HG03575 (cell line): ENCODE measurements at regions not wholly inside any gene's neighbourhood (a gene's known extent, or its start where the extent isn't known, plus 50 kb on each side); places are given as distances from the start of the nearest gene placed in this dataset.

Experiments used
- ATAC-seq: cut with Tn5 transposase; IDR thresholded peaks from one replicate; pipeline ENCODE4 v1.9.1; 2021; ENCODE audit not compliant: unreplicated experiment, insufficient number of reproducible peaks, low FRiP score; ENCODE audit errors: extremely low read depth

DNA sequence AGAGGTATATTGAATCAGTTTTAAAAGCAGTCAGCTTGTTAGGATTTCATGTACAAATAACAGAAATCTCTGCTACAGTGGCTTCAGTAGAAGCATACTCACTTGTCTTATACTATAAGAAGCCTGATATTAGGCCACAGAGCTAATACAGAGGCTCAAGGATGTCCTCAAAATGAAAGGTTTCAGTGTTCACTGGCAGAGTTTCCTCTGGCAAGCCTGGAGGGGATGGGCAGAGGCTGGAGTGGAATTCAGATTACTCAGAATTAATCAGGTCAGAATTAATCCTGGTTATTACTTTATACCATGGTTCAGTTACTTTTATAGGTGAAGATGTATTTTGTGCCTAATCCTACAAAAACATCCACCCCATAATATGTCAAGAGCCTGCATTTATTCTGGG, 520.5 kb downstream of the USP25 start:
- ATAC-seq = no peak

DNA sequence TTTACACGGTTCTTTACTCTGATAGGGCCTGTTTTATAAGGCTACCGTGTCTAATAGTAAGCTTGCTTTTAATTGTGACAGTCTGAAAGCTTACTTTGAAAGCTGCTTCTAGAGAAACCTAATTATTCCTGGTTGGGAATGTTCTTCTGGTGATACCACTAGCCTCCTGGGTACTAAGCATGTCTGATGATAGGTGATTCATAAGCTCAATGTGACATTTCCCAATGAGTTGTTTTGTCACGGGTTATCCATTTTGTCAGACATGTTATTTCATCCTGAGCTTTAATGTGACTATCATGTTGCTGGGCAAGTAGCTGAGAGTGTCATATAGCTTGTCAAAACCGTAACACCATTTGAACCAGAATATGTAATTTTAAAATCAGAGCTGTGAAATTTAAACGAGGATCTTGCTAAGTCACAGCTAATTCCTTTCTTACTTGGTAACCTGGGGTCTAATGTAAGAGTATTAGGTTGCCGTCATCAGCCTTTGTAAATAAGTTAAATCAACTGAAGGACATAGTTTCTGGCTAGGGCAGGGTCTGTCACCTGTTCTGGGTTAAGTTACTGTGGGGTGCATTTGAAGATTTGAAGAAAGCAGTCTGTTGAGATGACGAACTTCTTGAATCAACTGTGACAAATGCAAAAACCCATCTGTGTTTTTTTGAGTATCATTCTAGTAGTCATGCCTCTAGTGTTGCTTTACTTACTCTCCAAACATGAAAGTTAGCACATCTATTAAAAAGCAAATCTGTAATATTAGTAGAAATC, 529.2 kb downstream of the USP25 start:
- no peak for ATAC-seq

DNA sequence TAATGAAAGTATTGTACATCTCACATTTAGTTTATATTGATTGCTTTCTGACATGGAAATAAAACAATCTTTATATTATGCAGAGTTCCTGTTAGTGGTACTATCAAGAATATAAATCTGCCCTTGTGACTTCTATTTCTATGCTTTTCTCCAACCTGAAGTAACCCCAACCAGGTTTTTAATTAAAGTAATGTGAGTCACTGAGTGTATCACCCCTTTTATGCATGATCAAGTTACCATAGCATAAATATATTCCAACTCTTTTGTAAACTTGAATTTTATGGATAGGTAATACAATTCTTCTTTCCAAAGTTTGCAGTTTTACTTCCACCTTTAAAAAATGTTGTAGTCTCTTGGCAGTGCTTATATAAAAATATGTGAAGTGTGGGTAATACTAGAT, 532.3 kb downstream of the USP25 start:
- ATAC-seq = no peak

DNA sequence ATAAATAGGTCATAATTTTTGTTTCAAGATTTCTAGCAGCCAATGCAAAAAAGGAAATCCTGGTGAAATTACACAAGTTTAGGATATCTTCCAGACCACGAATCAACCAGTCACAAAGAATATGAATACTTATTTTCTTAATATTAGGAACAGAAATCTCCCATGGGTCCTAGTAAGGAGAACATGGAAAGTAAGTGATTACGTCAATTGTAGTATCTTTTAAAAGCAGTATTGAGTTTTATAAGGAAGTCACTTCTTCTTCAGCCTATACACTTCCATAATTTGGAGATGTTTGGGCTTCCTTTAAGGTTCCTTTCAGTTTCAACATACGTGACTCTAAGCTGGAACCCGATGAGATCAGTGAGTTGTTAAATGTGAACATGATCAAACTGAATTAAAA, 534.5 kb downstream of the USP25 start:
- no peak for ATAC-seq

DNA sequence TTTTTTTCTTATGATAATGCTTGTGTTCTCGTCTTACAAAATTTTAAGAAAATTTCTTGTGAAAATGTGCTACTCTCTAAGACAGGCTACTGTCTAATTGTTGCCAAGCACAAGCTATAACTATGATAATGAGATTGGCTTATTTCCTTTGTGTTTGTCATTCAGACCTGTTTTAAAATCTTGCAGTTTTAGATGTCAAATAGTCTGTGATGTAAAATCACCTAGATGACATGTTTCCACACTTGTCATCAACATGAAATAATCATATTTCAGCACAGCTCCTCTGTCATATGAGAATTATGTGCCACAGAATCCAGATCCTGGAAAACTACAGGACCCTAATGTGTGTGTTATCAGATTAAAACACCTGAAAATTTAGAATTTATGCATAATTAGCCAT, 539.7 kb downstream of the USP25 start:
- ATAC-seq = no peak

DNA sequence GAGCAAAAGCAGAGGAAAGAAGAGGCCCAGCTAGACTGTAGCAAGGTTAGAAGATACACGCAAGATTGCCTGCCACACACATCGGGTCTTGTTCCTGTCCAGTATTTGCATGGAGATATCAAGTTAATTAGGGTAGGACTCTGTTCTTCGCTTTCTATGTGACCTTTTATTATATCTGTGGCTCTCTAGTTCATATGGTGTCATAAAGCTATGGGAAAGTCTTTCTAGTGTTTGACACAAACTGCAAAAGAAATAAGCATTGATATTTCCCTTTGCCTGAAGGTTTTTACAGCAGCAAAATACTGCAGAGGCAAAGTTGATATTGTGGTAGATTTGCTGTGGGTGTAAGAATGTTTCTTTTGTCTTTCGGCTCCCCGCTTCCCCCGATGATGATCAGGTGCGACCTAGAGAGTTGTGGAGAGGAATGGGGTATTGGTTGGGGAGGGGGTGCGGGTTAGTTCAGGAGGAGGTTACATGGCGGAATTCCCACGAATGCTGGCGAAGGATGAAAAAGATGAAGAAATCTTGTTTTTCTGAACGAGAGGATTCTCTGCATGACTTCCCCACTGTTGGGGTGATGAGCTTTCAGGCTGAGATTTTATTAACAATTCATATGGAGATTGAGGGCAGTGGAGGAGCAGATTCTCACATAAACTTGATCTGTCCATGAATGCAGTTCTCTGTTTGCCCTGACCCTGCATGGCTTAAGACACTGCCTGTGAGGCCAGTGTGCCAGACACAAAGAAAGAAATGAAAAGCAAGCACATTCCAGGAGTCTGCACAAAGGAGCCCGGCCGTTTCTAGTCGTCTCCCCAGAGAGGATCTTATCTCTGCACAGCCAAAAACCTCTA, 550.2 kb downstream of the USP25 start:
- no peak for ATAC-seq

DNA sequence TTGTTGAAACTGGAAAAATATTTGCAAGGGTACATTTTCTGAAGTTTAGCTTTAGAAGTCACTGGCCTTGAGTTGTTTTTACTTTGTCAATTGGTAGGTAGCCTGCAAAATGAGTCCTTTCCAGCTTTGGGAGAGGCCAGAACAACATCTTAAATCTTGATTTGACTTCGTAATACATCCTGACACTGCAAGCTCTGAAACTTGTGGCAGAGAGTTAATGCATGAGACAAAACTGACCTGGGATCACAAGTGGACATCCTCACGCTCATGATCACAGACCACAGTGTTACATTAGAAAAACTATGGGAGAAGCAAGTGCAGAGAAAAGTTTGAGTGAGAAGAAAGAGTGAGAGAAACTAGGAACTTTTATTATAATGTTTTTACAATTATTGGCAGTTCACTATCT, 550.9 kb downstream of the USP25 start:
- ATAC-seq = no peak

DNA sequence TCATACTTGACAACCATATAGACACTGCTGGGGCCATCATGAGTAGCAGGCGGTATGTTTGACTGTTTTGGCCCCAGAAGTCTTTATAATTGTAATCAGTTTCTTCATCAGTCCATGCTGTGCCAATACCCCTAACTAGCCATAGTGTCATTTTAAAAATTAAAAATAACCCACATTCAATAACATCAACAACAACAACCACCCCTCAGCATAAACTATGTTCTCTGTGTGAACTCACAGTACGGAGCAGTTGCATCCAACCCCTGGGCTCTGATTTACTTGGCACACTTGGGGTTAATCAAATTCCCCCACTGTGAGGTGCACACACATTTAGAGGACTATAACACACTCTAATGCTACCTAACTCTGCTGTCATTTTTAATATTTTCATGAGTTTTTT, 553.7 kb downstream of the USP25 start:
- ATAC-seq = no peak

DNA sequence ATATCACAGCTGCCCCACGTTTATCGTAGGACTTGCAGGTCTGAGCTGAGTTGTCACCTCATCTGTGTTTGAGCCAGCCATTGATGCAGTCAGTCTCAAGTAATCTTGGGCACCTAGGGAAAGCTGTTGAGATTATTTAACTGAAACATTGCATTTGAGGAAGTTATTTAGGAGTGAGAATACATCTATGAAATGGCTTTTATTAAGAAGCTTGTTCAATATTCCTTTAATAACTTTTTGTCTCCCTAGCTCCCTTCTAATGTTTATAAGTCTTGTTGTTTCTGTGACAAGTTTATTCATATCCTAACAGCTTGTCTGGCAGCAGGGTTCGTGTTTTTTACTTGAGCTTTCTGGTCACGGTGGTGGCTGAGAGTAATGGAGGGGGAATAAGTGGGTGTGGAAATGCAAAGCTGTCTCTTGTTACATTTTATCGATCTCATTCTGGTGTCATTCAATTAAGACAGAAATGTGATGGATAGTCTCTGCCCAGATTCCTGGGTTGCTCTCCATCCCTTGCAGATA, 555.9 kb downstream of the USP25 start:
- ATAC-seq = no peak

DNA sequence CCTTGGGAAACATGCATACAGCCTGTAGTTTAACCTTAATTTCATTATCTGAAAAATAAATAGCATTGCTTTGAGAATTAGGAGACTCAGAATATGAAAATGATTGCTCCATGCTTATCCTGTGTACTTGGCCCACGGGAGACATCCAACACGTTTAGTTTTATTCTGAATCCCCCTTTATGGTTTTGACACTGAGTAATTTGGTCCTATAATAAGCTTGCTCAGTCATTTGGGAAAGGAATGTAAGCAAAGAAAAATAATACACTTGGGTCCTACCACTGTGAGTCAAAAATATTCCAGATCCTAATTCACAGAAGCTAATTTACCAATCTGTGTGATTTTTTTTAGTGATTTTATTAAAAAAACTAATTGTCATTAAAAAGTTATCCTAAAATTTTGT, 557.3 kb downstream of the USP25 start:
- ATAC-seq = no peak

DNA sequence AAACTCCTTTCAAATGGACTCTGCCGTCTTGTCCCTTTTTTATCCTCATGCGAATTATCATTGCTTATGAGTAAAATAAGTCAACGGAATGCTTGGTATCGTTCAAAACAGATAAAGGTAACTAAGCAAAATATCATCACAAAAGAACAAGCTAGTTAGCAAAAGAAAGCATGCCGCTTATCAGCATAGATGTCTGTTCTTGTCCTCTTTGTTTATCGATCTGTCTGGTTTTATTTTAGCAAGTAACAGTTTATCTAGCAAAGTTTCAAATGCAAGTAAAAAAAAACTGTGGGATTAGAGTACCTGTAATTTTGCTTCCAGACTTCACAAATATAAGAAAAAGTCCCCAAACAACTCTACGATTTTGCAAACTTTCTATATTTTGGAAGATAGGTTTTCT, 561.5 kb downstream of the USP25 start:
- ATAC-seq = no peak

DNA sequence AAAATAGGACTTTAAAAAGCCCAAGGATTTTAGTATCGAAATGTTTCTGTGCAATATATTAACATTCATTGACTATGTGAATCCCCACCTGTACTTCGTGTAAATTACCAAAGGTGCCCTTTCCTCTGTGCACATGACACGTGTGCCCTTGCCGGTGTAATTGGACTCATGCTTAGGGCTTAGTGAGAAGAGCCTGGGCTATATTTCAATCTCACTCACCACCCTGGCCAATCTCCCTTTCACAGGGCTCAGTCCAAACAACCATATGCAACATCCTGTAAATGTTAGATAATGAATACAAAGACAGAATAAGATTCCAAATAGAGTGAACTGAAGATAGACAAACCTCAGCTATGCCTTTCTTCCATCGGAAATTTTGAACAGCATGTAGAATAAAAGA, 564.3 kb downstream of the USP25 start:
- no peak for ATAC-seq

DNA sequence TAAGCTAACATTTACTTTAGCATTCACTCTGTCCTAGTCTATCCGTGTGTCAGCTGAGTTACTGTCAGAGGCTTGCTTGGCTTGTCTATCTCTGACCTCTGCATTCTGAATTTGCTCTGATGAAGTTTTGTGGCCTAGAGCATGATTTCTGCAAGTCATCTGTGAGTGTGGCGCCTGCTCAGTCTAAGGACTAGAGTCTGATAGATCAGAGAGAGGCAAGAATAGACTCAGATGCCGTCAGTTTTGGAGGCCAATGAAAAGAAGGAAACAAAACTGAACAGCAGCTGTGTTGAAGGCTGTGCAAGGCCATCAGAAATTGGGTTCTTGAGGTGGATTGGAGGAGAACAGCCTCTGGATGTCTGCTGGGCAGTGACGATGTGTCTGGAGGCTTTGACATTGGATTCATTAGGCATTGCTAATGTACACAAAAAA, 573.1 kb downstream of the USP25 start:
- no peak for ATAC-seq

DNA sequence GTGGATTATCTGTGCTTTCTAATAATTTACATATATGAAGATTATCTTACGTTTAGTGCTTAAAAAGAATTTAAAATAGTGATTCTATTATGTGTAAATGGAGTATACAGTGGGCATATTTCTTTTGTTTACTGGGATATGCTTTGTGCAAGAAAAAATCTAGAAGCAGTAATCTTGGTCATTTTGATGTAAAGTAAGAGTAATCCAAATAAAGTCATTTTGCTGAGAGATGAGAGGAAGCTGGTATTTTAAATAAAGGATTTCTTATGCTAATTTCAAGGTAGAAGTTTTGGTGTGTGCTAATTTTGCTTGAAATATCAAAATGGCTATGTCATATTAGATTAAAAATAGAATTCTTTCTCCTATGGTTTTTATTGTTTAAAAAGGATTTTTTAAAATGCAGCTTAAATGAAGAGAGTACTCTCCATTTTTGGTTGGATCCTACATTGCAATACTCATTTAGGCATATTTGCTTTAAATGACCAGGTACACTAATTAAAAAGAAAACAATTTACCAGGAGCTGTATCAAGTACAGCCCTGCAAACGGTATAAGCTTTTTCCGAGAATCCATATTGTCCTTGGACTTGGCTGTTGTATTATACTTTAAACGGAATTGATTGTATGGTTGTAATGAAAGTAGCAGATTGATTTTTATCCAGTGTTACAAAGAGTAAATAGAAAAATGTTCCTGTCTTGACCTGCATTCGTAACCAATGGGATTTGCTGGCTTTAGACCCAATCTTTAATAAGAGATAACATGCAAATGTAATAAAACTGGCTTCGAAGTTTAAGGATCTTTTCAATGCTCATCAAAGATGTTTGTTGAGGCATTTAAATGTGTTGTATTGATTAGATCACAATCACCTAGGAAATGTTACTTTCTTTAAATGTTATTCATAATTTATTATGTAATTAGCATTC, 574.7 kb downstream of the USP25 start:
- ATAC-seq = no peak

DNA sequence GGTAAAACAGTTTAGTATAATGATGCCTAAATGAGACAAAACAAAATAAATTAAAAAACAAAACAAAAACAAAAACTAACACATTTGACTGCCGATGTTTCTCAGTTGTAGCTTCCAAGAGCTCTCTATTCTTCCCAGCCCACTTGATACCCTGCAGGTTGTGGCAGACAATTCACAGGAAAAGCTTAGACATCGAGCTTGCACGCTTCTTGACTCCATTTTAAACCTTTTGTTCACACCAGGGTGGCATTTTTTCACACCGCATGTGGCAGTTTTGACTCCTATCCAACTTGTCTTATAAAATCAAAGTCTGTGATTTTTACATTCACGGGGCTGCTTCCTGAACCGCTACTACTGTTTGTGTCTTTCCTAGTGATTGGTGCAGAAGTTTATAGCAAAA, 575.9 kb downstream of the USP25 start:
- ATAC-seq = no peak

DNA sequence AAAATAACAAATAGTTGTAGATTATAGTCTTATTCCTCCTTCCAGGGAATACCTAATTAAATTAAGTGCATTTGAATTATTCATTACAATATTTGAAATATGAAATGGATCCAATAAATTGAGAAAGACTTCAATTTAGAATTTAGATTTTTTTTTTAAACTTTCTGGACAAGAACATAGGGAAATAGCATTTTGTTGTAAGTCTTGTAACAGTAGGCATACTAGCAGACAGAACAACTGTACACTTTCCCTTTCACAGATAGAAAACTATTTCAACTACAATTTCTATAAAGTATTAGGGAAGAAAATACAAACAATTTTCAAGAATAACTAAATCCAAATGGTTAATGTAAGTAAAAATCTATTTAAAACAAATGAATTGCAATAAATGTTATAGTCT, 577.5 kb downstream of the USP25 start:
- ATAC-seq = no peak

DNA sequence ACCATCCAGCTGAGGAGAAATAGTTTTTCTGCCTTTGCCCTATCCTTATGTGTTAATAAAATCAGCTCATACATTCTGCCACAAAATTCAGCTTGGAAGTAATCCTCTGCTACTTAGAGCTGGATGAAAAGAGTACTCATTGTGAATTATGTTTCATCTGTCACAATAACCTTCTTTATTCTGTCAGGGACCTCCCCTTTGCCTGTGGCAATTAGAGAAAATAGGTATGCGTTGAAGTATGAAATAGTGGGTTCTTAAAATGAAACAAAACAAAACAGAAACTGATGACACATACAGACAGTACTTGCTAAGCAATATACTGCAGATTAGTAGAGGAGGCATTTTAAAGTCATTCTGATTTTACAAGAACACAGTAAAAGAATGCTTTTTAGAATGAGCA, 578.5 kb downstream of the USP25 start:
- peak; percentile 87 for ATAC-seq

DNA sequence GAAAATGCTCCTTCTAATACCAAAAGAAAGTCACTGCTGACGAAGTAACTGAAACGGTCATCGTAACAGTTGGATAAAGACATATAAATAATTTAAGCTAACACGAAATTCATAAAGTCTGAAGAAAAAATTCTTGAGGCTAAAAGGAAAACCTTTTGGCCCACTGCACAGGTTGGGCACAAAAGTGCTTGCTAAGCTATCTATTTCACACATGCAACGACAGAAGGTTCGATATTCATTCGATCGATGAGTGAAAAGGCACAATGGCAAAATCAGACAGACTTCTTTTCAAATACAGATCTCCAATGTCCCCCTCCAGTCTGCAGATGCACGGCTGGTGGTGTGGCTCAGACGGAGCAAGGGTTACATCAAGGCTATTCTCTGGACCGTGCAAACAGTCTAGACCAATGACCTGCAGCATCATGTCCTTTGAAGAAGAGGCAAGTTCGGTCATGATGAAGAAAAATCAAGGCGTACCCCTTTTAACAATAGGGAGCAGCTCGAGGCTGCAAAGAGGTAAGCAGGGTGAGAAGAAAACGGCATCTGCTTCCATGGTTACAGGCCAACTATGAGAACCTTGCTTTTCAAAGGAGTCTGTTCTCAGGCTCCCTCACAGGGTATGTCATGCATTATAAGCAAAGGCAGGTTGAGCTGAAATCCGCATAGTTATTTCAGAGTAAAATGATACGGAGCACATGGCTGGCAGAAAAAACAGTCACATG, 579.6 kb downstream of the USP25 start:
- no peak for ATAC-seq

DNA sequence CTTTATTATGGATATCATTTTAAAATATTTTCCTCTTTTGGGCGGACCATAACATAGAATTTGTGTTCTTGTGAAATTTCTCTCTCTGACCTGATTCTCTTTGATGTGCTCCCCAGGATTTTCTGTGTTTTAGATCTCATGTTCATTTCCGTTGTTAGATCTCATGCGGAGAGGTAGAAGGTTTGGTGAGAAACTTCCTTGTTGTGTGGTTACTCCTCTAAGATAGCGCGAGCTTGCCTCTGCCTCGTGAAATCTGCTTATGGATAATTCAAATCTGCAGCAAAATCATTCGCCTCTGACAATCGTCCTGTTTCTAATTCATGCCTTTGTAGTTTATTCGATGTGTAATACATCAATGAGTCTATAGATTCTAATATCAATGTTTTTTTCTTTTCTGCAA, 580.4 kb downstream of the USP25 start:
- no peak for ATAC-seq
